WTC11 (cell line): ENCODE measurements at regions not wholly inside any gene's neighbourhood (a gene's known extent, or its start where the extent isn't known, plus 50 kb on each side); places are given as distances from the start of the nearest gene placed in this dataset.

Experiments
- ATAC-seq: fragments of 200-7000 bp; cut with Tn5 transposase; 2 replicates; pipeline ENCODE4 v1.10.0; 2021; ENCODE audit warnings: mild to moderate bottlenecking, moderate library complexity
- CTCF ChIA-PET: fragments of 300-600 bp; sonication (Branson Sonifier 250); formaldehyde crosslinking; loops from one replicate; lab custom pipeline; 2021; ENCODE audit warnings: antibody characterized with exemption; lab: Charles Lee
- POLR2A ChIA-PET: fragments of 350-600 bp; sonication (Branson Sonifier 250); formaldehyde crosslinking; loops from one replicate; lab custom pipeline; 2021; ENCODE audit warnings: antibody characterized with exemption; lab: Charles Lee
- DNase-seq: peaks from one replicate; pipeline ENCODE4 v3.0.0; 2021; ENCODE audit warnings: low spot score
- H3K27ac Mint-ChIP-seq: 2 replicates; pipeline ENCODE4 v1.8.0; 2021; ENCODE audit warnings: mixed read lengths
- H3K27me3 Mint-ChIP-seq: 2 replicates; pipeline ENCODE4 v1.8.0; 2021; ENCODE audit warnings: low read depth, mild to moderate bottlenecking, moderate library complexity, mixed read lengths
- H3K36me3 Mint-ChIP-seq: 2 replicates; pipeline ENCODE4 v1.8.0; 2021; ENCODE audit warnings: mixed read lengths
- H3K4me1 Mint-ChIP-seq: 2 replicates; pipeline ENCODE4 v1.8.0; 2022; ENCODE audit warnings: mixed read lengths
- H3K4me3 Mint-ChIP-seq: 2 replicates; pipeline ENCODE4 v1.8.0; 2021; ENCODE audit warnings: mild to moderate bottlenecking, moderate library complexity, mixed read lengths
- H3K9me3 Mint-ChIP-seq: 2 replicates; pipeline ENCODE4 v1.8.0; 2021; ENCODE audit warnings: mixed read lengths
- ATF1 ChIP-seq: sonication (generic); formaldehyde crosslinking; IDR thresholded peaks from 2 replicates; pipeline ENCODE4 v1.8.1; 2023; ENCODE audit warnings: mild to moderate bottlenecking, moderate library complexity, missing genetic modification reagents
- E2F4 ChIP-seq: sonication (generic); formaldehyde crosslinking; IDR thresholded peaks from 2 replicates; pipeline ENCODE4 v1.8.1; 2022; ENCODE audit warnings: low read depth, mild to moderate bottlenecking, moderate library complexity, missing genetic modification reagents, borderline replicate concordance
- E2F5 ChIP-seq: sonication (generic); formaldehyde crosslinking; IDR thresholded peaks from 2 replicates; pipeline ENCODE4 v1.8.1; 2022; ENCODE audit warnings: mild to moderate bottlenecking, moderate library complexity, missing genetic modification reagents
- ELF4 ChIP-seq: sonication (generic); formaldehyde crosslinking; IDR thresholded peaks from 2 replicates; pipeline ENCODE4 v1.8.1; 2022; ENCODE audit warnings: low read depth, mild to moderate bottlenecking, moderate library complexity, missing genetic modification reagents
- EMX1 ChIP-seq: fragments of 250-450 bp; sonication (Bioruptor Pico); IDR thresholded peaks from 2 replicates; pipeline ENCODE4 v1.8.0; 2021; ENCODE audit warnings: mild to moderate bottlenecking
- FOXK1 ChIP-seq: sonication (generic); formaldehyde crosslinking; IDR thresholded peaks from 2 replicates; pipeline ENCODE4 v1.8.0; 2022; ENCODE audit warnings: mild to moderate bottlenecking, moderate library complexity, missing genetic modification reagents
- FOXP4 ChIP-seq: sonication (generic); formaldehyde crosslinking; IDR thresholded peaks from 2 replicates; pipeline ENCODE4 v1.8.0; 2022; ENCODE audit warnings: mild to moderate bottlenecking, missing genetic modification reagents
- GRHL2 ChIP-seq: fragments of 250-450 bp; sonication (Bioruptor Pico); IDR thresholded peaks from 2 replicates; pipeline ENCODE4 v1.8.0; 2022; ENCODE audit warnings: mild to moderate bottlenecking, moderate library complexity; ENCODE audit not compliant: insufficient replicate concordance, severe bottlenecking
- GTF2I ChIP-seq: fragments of 250-450 bp; sonication (Bioruptor Pico); conservative IDR thresholded peaks from 2 replicates; pipeline ENCODE4 v1.4.0; 2021; ENCODE audit warnings: mild to moderate bottlenecking
- HMGA2 ChIP-seq: fragments of 250-450 bp; sonication (Bioruptor Pico); IDR thresholded peaks from 2 replicates; pipeline ENCODE4 v1.4.0; 2021; ENCODE audit warnings: mild to moderate bottlenecking, moderate library complexity
- HMGXB4 ChIP-seq: sonication (generic); formaldehyde crosslinking; IDR thresholded peaks from 2 replicates; pipeline ENCODE4 v1.8.1; 2023; ENCODE audit warnings: mild to moderate bottlenecking, moderate library complexity, missing genetic modification reagents
- JUN ChIP-seq: sonication (generic); formaldehyde crosslinking; IDR thresholded peaks from 2 replicates; pipeline ENCODE4 v1.8.0; 2023; ENCODE audit warnings: mild to moderate bottlenecking, missing genetic modification reagents
- SMAD4 ChIP-seq: sonication (generic); formaldehyde crosslinking; IDR thresholded peaks from 2 replicates; pipeline ENCODE4 v1.8.0; 2022; ENCODE audit warnings: mild to moderate bottlenecking, missing genetic modification reagents
- TCF7 ChIP-seq: sonication (generic); formaldehyde crosslinking; IDR thresholded peaks from 2 replicates; pipeline ENCODE4 v1.8.0; 2022; ENCODE audit warnings: mild to moderate bottlenecking, low read depth, missing genetic modification reagents, moderate library complexity
- TP53 ChIP-seq: sonication (generic); formaldehyde crosslinking; IDR thresholded peaks from 2 replicates; pipeline ENCODE4 v1.8.1; 2023; ENCODE audit warnings: mild to moderate bottlenecking, missing genetic modification reagents
- ZNF263 ChIP-seq: sonication (generic); formaldehyde crosslinking; IDR thresholded peaks from 2 replicates; pipeline ENCODE4 v1.8.1; 2022; ENCODE audit warnings: low read depth, mild to moderate bottlenecking, moderate library complexity, missing genetic modification reagents
- ZNF317 ChIP-seq: sonication (generic); formaldehyde crosslinking; IDR thresholded peaks from 2 replicates; pipeline ENCODE4 v1.8.1; 2023; ENCODE audit warnings: low read depth, mild to moderate bottlenecking, moderate library complexity, missing genetic modification reagents, borderline replicate concordance
- ZNF396 ChIP-seq: fragments of 250-450 bp; sonication (Bioruptor Pico); IDR thresholded peaks from 2 replicates; pipeline ENCODE4 v1.8.0; 2021; ENCODE audit warnings: mild to moderate bottlenecking, moderate library complexity, borderline replicate concordance
- ZSCAN18 ChIP-seq: fragments of 250-450 bp; sonication (Bioruptor Pico); IDR thresholded peaks from 2 replicates; pipeline ENCODE4 v2.1.2; 2022; ENCODE audit warnings: mild to moderate bottlenecking, moderate library complexity

- ATAC-seq (no peak), DNase-seq (no peak)
- Mint-ChIP-seq H3K4me3 (no peak overlapping the region), H3K27ac (no peak overlapping the region), H3K9me3 (no peaks in the 10 kb centered on the region), H3K27me3 (no peaks in the 10 kb centered on the region), H3K36me3 (no peaks in the 10 kb centered on the region), H3K4me1 (peaks cover 8% of the 10 kb centered on the region; the same call in 1 of the 2 replicates)
- ChIA-PET CTCF (interaction anchor here (1.0 kb wide), 1 partner anchor 71 kb away, joined by 3 read pairs; no protein-coding TSS in a partner anchor), POLR2A (no interaction called here)
- TF ChIP-seq ELF4: no peak
- TF ChIP-seq E2F4 (CRISPR knock-in tag): no peak
- TF ChIP-seq ZNF396 (CRISPR knock-in tag): no peak
- no peak for TF ChIP-seq ZNF317 (CRISPR knock-in tag)
Observed at GRCh38 chr1:58418283-58419228, 128.0 kb downstream of the OMA1 start.

GRCh38 chr1:58412071-58412580 is 134.4 kb downstream of the OMA1 start:
- no peak for ATAC-seq
- H3K27ac Mint-ChIP-seq: no peak overlapping the region

GRCh38 chr1:58409890-58410289 is 136.6 kb downstream of the OMA1 start:
- peaks cover 12% of the 10 kb centered on the region for H3K4me1 Mint-ChIP-seq
- DNase-seq: no peak
- no peaks in the 10 kb centered on the region for H3K27me3 Mint-ChIP-seq
- H3K27ac Mint-ChIP-seq: no peak overlapping the region
- ChIA-PET POLR2A (no interaction called here), CTCF (no interaction called here)
- no peak for ATAC-seq
- no peaks in the 10 kb centered on the region for H3K9me3 Mint-ChIP-seq
- H3K36me3 Mint-ChIP-seq: no peaks in the 10 kb centered on the region
- no peak overlapping the region for H3K4me3 Mint-ChIP-seq
- TF ChIP-seq ZNF396 (CRISPR knock-in tag) (no peak), SMAD4 (CRISPR knock-in tag) (no peak), EMX1 (no peak), FOXK1 (no peak), GTF2I (no peak), ELF4 (no peak), ZNF263 (no peak), HMGA2 (CRISPR knock-in tag) (no peak), GRHL2 (no peak), FOXP4 (CRISPR knock-in tag) (no peak), ATF1 (CRISPR knock-in tag) (no peak), ZSCAN18 (no peak), JUN (no peak), TP53 (CRISPR knock-in tag) (no peak), E2F4 (CRISPR knock-in tag) (no peak)

More at GRCh38 chr1:58412071-58412580, 134.4 kb downstream of the OMA1 start:
- Mint-ChIP-seq H3K4me1 (peaks cover 7% of the 10 kb centered on the region), H3K4me3 (no peak overlapping the region), H3K36me3 (no peaks in the 10 kb centered on the region), H3K9me3 (no peaks in the 10 kb centered on the region), H3K27me3 (no peaks in the 10 kb centered on the region)
- CTCF ChIA-PET: no interaction called here
- DNase-seq: no peak
- TF ChIP-seq E2F5 (CRISPR knock-in tag) (no peak), JUN (no peak), TCF7 (CRISPR knock-in tag) (no peak), HMGXB4 (no peak)
- POLR2A ChIA-PET: interaction anchor here (0.6 kb wide), 1 partner anchor 22 kb away, joined by 4 read pairs; no protein-coding TSS in a partner anchor
